HT-29 (cell line): ENCODE measurements at regions not wholly inside any gene's neighbourhood (a gene's known extent, or its start where the extent isn't known, plus 50 kb on each side); places are given as distances from the start of the nearest gene placed in this dataset.

Source experiments
- DNase-seq: peaks from one replicate; pipeline ENCODE4 v3.0.0-alpha.2; 2015; ENCODE audit warnings: low spot score

DNA sequence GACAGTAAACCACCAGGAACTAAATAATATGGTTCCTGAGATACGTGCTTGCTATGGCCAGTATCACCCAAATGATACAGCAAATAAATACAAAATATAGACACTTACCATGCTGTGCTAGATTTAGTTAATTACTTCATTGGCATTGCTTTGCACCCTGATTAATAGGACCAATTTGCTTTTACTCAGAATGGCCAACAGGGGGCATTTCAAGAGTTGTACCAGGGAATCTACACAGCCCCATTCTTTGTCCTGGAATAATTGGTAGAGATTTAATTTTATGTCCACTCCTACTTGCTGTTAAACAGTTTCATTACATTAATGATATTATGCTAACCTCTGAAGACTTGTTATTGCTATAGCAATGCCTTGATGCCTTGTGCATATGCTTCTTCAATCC, 280.8 kb downstream of the RERGL start:
- DNase-seq = no peak

DNA sequence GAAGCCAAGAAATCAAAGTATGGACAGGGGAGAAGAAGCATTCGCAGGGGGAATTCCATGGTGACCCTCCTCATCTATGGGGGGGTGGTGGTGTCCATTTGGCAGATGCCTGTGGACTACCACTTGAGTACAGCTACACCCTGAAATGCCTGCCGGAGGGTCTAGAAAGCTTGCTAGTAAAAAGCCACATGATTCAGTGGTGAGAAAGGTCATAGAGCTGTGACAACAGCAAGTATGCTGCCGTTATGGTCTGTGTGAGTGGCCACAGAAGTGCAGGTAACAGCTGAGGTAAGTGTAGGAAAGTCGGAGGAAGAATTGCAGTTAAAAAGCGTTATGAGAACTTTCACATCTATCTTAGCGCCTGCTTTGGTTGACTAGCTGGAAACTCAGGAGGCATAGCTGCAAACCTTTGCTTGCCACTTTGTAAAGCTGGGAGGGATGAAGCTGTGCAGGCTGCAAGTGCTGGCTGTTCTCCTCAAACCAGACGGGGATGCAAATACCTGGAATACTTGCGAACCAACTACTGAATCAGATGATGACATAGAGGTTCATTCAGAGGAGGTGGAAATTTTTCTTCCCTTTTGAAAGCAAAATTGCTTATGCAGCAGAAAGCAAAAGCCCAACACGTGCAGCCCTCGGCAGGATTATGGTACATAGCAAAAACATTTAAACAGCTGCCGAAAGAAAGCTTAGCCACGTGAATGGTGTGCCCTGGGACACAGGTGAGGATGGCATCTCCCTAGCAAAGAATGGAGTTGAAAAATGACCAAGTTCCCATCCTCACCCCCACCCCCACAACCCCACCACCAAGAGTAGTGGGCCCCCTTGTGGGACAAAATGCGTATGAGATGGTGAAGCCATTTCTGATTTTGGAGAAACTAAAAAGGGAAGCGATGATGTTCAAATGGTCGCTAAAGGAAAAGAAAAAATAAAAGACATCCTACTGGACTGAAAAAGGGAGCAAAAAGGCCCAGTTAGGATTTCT, 287.0 kb downstream of the RERGL start:
- DNase-seq = no peak

DNA sequence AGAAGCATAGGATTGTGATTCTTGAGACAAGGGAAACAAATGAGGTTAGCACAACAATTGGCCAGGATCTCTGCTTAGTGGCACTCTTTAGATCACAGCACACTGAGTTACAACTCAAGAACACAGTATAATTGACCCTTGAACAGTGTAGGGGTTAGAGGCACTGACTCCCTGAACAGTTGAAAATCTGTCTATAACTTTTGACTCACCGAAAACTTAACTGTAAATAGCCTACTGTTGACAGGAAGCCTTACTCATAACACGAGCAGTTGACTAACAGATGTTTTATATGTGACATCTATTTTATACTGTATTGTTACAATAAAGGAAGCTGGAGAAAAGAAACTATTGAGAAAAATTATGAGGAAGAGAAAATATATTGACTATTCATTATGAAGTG, 296.1 kb downstream of the RERGL start:
- no peak for DNase-seq

DNA sequence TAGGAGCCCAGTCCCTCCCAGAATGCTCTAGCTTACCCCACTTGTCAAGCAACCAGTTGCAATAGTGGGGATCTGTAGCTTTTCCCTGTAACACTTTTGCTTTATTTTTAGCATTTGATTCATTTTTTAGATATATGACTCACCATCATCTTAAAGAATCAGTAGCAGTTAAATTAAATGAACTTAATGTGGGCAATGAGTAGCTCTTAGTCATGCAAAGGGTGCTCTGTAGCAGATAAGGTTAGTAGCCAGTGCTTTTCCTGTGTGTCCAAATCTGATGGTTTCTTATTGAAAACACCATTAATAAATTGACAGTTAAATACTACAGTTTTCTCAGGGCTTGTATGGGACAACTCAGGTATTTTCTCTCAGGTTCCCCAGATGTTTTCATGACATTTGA, 311.8 kb downstream of the RERGL start:
- DNase-seq = no peak

DNA sequence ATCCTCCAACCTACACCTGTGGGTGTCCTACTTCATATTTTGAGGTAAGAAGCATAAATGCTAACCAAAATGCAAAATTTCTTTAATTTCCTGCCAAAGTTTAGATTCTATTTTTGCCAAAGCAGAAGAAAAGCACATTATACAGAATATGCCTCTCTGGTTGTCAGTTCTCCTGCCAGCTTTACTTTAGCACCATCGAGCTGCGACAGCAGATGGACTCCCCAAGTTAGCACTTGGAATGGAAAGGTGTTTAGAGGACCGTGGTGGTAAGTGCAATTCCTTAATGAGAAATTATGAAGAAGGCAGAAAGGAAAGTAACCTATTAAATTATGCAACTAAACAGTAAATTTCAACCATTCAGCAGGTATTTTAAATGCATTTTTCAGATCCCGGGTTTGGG, 326.6 kb downstream of the RERGL start:
- DNase-seq = no peak

DNA sequence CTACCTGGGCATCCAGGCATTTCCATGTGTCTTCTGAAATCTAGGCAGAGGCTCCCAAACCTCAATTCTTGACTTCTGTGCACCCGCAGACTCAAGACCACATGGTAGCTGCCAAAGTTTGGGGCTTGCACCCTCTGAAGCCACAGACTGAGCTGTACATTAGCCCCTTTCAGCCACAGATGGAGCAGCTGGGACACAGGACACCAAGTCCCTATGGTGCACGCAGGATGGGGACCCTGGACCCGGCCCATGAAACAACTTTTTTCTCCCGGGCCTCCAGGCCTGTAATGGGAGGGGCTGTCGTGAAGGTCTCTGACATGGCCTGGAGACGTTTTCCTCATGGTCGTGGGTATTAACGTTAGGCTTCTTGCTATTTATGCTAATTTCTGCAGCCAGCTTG, 330.0 kb downstream of the RERGL start:
- DNase-seq = no peak
